Upper lobe of left lung (tissue), 6 donors: ENCODE measurements at regions not wholly inside any gene's neighbourhood (a gene's known extent, or its start where the extent isn't known, plus 50 kb on each side); places are given as distances from the start of the nearest gene placed in this dataset.

Experiments
- ATAC-seq, 2 donors: fragments of 200-7000 bp; cut with Tn5 transposase; one replicate each; pipeline ENCODE4 v1.9.1; 2022; ENCODE audit warnings: mild to moderate bottlenecking in 2 of 2, moderate library complexity in 2 of 2; ENCODE audit not compliant: low FRiP score in 2 of 2
- DNase-seq, 2 donors: peaks; one replicate each; pipeline ENCODE4 v3.0.0-alpha.2; 2019 to 2020
- H3K27ac ChIP-seq, 4 donors: fragments of 200-600 bp; sonication (generic); one replicate each; pipeline ENCODE4 v1.5.1; 2016 to 2019
- H3K27me3 ChIP-seq, 4 donors: fragments of 200-600 bp; sonication (generic); one replicate each; pipeline ENCODE4 v1.5.1; 2017 to 2019
- H3K36me3 ChIP-seq, 4 donors: fragments of 200-600 bp; sonication (generic); one replicate each; pipeline ENCODE4 v1.5.1; 2016 to 2019
- H3K4me1 ChIP-seq, 4 donors: fragments of 200-600 bp; sonication (generic); one replicate each; pipeline ENCODE4 v1.5.1; 2018 to 2019
- H3K4me3 ChIP-seq, 4 donors: fragments of 200-600 bp; sonication (generic); one replicate each; pipeline ENCODE4 v1.5.1; 2017 to 2019; ENCODE audit warnings: mild to moderate bottlenecking in 2 of 4, moderate library complexity in 1 of 4
- H3K9me3 ChIP-seq, 4 donors: fragments of 200-600 bp; sonication (generic); one replicate each; pipeline ENCODE4 v1.5.1; 2018 to 2019
- EP300 ChIP-seq, 4 donors: sonication (generic); formaldehyde crosslinking; IDR thresholded peaks; one replicate each; pipeline ENCODE4 v1.5.1; 2017; ENCODE audit warnings: antibody characterized with exemption in 4 of 4, control low read depth in 2 of 4
- POLR2A ChIP-seq, 4 donors: fragments of 450-650 bp; IDR thresholded peaks; one replicate each; pipeline ENCODE4 v1.5.1; 2016 to 2017; ENCODE audit warnings: antibody characterized with exemption in 4 of 4, mild to moderate bottlenecking in 2 of 4
- POLR2AphosphoS5 ChIP-seq, 2 donors: sonication (generic); formaldehyde crosslinking; IDR thresholded peaks; one replicate each; pipeline ENCODE4 v1.5.1; 2017; ENCODE audit warnings: antibody characterized with exemption in 2 of 2
- WGBS, 2 donors: methylation state at CpG; one replicate each; pipeline ENCODE4 v1.1.5; 2017 to 2018; 5-methylcytosine and 5-hydroxymethylcytosine counted together
- TF ChIP-seq, protein P1 (sequence below), 6 experiments: fragments of 450-650 bp in 4 of 6; fragments of 200-600 bp in 2 of 6; sonication (generic) in 2 of 6; IDR thresholded peaks; one replicate each; pipeline ENCODE4 v1.5.1; 2016 to 2019; ENCODE audit warnings: antibody characterized with exemption in 6 of 6
- donor health status: DM: no; HTN: no; CAD: no; lungs with moderate emphysema.
- donor health status: DM: no; HTN: yes; CAD: no; lungs with severe emphysema.

DNA sequence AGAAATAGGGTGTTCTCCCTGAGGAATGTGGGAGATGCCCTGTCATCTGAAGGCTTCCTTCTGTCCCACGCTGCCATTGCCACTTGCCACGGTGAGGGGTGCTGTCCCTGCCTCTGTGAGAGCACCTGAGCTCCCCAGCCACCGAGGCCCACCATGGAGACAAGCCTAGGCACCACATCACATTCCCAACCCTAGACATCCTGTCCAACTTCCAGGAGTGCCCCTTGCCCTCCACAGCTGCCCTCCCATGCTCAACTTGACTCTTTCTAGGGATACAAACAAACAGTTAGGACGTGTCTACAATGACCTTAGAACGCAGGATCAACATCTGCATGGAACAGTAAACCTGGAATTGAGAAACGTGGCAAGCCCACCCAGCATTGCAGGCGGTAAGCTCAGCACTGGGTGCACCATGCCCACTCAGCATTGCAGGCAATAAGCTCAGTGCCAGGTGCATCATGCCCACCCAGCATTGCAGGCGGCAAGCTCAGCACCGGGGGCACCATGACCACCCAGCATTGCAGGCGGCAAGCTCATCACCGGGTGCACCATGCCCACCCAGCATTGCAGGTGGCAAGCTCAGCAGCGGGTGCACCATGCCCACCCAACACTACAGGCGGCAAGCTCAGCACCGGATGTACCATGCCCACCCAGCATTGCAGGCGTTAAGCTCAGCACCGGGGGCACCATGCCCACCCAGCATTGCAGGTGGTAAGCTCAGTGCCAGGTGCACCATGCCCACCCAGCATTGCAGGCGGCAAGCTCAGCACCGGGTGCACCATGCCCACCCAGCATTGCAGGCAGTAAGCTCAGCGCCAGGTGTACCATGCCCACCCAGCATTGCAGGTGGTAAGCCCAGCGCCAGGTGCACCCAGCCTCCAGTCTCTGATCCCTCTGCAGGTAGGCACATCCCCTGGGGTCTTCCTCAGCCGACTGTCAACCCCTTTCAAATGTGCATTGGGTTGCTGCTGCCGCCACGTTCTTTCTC lies 1463.9 kb downstream of the TBC1D22A start:
- 83 to 84% methylated on average over 18 to 23 of the region's 23 CpGs for WGBS, 2 donors
- TF ChIP-seq, protein P1, sequence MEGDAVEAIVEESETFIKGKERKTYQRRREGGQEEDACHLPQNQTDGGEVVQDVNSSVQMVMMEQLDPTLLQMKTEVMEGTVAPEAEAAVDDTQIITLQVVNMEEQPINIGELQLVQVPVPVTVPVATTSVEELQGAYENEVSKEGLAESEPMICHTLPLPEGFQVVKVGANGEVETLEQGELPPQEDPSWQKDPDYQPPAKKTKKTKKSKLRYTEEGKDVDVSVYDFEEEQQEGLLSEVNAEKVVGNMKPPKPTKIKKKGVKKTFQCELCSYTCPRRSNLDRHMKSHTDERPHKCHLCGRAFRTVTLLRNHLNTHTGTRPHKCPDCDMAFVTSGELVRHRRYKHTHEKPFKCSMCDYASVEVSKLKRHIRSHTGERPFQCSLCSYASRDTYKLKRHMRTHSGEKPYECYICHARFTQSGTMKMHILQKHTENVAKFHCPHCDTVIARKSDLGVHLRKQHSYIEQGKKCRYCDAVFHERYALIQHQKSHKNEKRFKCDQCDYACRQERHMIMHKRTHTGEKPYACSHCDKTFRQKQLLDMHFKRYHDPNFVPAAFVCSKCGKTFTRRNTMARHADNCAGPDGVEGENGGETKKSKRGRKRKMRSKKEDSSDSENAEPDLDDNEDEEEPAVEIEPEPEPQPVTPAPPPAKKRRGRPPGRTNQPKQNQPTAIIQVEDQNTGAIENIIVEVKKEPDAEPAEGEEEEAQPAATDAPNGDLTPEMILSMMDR (IDR thresholded peaks at IDR 0.05), result no peak
- TF ChIP-seq EP300 (IDR thresholded peaks at IDR 0.05), result no peak
- no peak for TF ChIP-seq POLR2AphosphoS5 (IDR thresholded peaks at IDR 0.05)
- no peak for TF ChIP-seq POLR2A (IDR thresholded peaks at IDR 0.05)
- DNase-seq (peak in 1 of 2 donors; percentile 58), ATAC-seq (no peak)
- Histone ChIP-seq H3K4me3 (no peak overlapping the region), H3K36me3 (no peaks in the 10 kb centered on the region), H3K9me3 (peaks cover 0 to under 1% (median 0%) of the 10 kb centered on the region in 4 donors), H3K4me1 (no peaks in the 10 kb centered on the region), H3K27ac (no peak overlapping the region), H3K27me3 (no peaks in the 10 kb centered on the region)

DNA sequence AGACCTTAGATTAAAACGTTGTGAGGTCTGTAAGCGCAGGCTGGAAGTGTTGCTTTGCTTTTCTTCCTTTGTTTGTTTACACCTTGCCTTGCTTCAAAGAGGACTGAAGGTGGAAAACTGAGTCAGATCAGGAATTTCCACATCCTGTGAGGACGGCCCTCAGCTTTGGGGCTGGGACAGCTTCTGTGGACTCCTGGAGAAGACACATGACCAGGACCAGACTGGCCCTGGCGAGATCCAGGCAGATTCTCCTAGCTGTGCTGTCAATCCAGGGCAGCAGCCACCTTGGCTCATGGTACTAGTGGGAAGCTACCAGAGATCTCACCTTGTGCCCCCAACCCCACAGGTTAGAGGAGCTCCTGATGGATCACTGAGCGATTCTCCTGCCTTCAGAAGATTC lies 1461.9 kb downstream of the TBC1D22A start:
- no peak for ATAC-seq
- WGBS, 2 donors, result 49 to 59% methylated on average over 5 of the region's 5 CpGs
- TF ChIP-seq, protein P1 (IDR thresholded peaks at IDR 0.05), result no peak
- TF ChIP-seq POLR2A (IDR thresholded peaks at IDR 0.05) (no peak), POLR2AphosphoS5 (IDR thresholded peaks at IDR 0.05) (no peak), EP300 (IDR thresholded peaks at IDR 0.05) (no peak)
- H3K4me3 ChIP-seq, result no peak overlapping the region
- no peaks in the 10 kb centered on the region for H3K36me3 ChIP-seq
- no peak overlapping the region for H3K27ac ChIP-seq
- DNase-seq, result no peak
- H3K9me3 ChIP-seq, result peaks cover 0 to 3% (median 0%) of the 10 kb centered on the region in 4 donors
- no peaks in the 10 kb centered on the region for H3K27me3 ChIP-seq
- H3K4me1 ChIP-seq, result no peaks in the 10 kb centered on the region

DNA sequence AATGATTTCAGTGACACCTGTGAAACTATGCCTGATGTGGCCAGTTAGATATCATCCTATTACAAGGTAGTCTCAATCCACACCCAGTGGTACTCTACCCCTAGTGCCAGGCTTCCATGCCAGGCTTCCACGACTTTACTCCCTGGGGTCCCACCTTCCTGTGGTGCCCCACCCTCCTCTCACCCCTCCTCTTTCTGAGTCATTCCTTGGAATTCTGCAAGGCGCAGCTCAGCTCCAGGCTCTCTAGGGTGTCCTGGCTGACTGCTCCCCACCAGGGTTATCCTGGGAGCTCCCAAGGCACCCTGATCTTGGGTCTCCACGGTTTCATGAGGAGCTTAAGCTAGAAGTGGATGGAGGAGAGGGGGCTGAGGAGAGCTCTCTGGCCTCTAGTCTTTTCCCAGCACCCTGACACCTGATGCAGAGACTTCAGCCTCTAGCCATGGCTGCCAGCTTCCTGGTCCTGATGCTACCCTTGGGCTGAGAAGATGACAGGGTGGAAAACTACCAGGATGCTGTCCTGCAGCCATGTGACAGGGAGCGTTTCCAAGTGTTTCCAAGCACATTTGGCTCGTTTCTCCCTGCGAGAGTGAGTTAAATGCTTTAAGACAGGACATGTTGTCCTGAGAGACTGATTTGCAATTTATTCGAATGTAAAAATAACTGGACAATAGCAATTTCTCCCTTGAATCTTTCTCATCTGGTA lies 1461.2 kb downstream of the TBC1D22A start:
- H3K4me3 ChIP-seq, result no peak overlapping the region
- TF ChIP-seq POLR2AphosphoS5 (IDR thresholded peaks at IDR 0.05) (no peak), EP300 (IDR thresholded peaks at IDR 0.05) (no peak), POLR2A (IDR thresholded peaks at IDR 0.05) (no peak)
- TF ChIP-seq, protein P1 (IDR thresholded peaks at IDR 0.05), result no peak
- 68 to 70% methylated on average over 7 of the region's 7 CpGs for WGBS, 2 donors
- DNase-seq (no peak), ATAC-seq (no peak)
- H3K4me1 ChIP-seq, result no peaks in the 10 kb centered on the region
- H3K9me3 ChIP-seq, result peaks cover 0 to 3% (median 0%) of the 10 kb centered on the region in 4 donors
- H3K27ac ChIP-seq, result no peak overlapping the region
- no peaks in the 10 kb centered on the region for H3K36me3 ChIP-seq
- no peaks in the 10 kb centered on the region for H3K27me3 ChIP-seq

DNA sequence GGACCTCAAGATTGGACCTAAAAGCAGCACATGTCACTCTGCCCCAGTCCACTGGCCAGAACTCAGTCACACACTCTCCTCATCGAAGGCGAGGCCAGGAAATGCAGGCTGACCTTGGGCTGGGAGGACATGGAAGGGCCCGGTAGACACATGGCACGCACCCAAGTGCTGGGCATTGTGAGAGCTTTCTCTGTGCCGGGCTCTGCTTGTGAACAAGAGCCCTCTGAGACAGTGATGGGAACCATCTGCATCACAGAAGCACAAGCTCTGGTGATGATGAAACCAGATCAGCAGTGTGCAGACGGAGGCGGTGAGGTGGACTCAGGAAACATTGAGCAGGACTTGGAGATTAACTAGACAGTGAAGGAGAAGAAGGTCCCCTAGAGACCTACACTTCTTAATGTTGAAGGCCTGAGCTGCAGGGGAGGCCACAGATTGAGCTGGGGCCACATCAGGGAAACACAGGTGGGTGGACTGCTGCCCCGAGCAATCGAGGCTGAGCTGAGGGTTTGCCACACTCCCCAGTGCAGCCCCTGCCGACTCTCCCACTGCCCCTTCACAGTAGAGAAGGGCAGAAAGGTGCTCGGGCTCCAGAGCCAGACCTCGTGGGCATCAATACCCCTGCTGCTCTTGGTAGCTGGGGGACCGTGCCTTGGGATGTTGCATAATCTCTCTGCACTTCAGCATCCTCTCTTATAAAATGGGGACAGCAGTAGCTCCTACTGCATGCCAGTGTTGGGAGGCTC lies 1460.5 kb downstream of the TBC1D22A start:
- 82 to 83% methylated on average over 8 to 11 of the region's 13 CpGs for WGBS, 2 donors
- ATAC-seq (no peak), DNase-seq (no peak)
- Histone ChIP-seq H3K9me3 (peaks cover 0 to 3% (median 0%) of the 10 kb centered on the region in 4 donors), H3K4me1 (no peaks in the 10 kb centered on the region), H3K27me3 (no peaks in the 10 kb centered on the region), H3K4me3 (no peak overlapping the region), H3K27ac (no peak overlapping the region), H3K36me3 (no peaks in the 10 kb centered on the region)
- TF ChIP-seq, protein P1 (IDR thresholded peaks at IDR 0.05), result no peak
- TF ChIP-seq EP300 (IDR thresholded peaks at IDR 0.05) (no peak), POLR2AphosphoS5 (IDR thresholded peaks at IDR 0.05) (no peak), POLR2A (IDR thresholded peaks at IDR 0.05) (no peak)
